GM19043 (cell line): ENCODE measurements at regions not wholly inside any gene's neighbourhood (a gene's known extent, or its start where the extent isn't known, plus 50 kb on each side); places are given as distances from the start of the nearest gene placed in this dataset.

Source experiments
- ATAC-seq: cut with Tn5 transposase; IDR thresholded peaks from one replicate; pipeline ENCODE4 v1.9.1; 2021; ENCODE audit warnings: low read depth; ENCODE audit not compliant: unreplicated experiment

- ATAC-seq = no peak
These were observed 603.3 kb downstream of the TSN start for GRCh38 chr2:122358729-122359128.

- no peak for ATAC-seq
These were observed 608.4 kb downstream of the TSN start for GRCh38 chr2:122363885-122364284.

- no peak for ATAC-seq
These were observed 611.0 kb downstream of the TSN start for GRCh38 chr2:122366427-122366826.

GRCh38 chr2:122366969-122367645 lies 611.7 kb downstream of the TSN start:
- no peak for ATAC-seq

- ATAC-seq = no peak
These were observed 612.2 kb downstream of the TSN start for GRCh38 chr2:122367646-122368010.

GRCh38 chr2:122368576-122369243 lies 613.3 kb downstream of the TSN start:
- no peak for ATAC-seq

- ATAC-seq = no peak
These were observed 623.1 kb downstream of the TSN start for GRCh38 chr2:122378521-122378920.

- no peak for ATAC-seq
These were observed 629.4 kb downstream of the TSN start for GRCh38 chr2:122384768-122385333.

- no peak for ATAC-seq
These were observed 632.8 kb downstream of the TSN start for GRCh38 chr2:122388208-122388607.

GRCh38 chr2:122389694-122390093 lies 634.2 kb downstream of the TSN start:
- ATAC-seq = no peak

GRCh38 chr2:122390406-122390805 lies 635.0 kb downstream of the TSN start:
- no peak for ATAC-seq

GRCh38 chr2:122391726-122392125 lies 636.3 kb downstream of the TSN start:
- ATAC-seq = no peak

- no peak for ATAC-seq
These were observed 640.2 kb downstream of the TSN start for GRCh38 chr2:122395687-122396086.

GRCh38 chr2:122411231-122411630 lies 655.8 kb downstream of the TSN start:
- no peak for ATAC-seq

GRCh38 chr2:122412360-122412759 lies 656.9 kb downstream of the TSN start:
- ATAC-seq = no peak

- no peak for ATAC-seq
These were observed 659.5 kb downstream of the TSN start for GRCh38 chr2:122414902-122415301.

- no peak for ATAC-seq
These were observed 661.7 kb downstream of the TSN start for GRCh38 chr2:122417114-122417513.

GRCh38 chr2:122421775-122422174 lies 666.3 kb downstream of the TSN start:
- no peak for ATAC-seq

- no peak for ATAC-seq
These were observed 667.0 kb downstream of the TSN start for GRCh38 chr2:122422384-122422991.

- ATAC-seq = no peak
These were observed 668.5 kb downstream of the TSN start for GRCh38 chr2:122423934-122424333.

- no peak for ATAC-seq
These were observed 677.8 kb downstream of the TSN start for GRCh38 chr2:122433123-122433754.
